ENCODE measurements at regions not wholly inside any gene's neighbourhood (a gene's known extent, or its start where the extent isn't known, plus 50 kb on each side); places are given as distances from the start of the nearest gene placed in this dataset.

- H3K27ac Mint-ChIP-seq (ENCODE audit: unreplicated experiment) = no peak overlapping the region
Observed at GRCh38 chr4:107392951-107393350, 327.1 kb downstream of the PAPSS1 start.

GRCh38 chr4:107392380-107392779 is 327.7 kb downstream of the PAPSS1 start:
- H3K27me3 Mint-ChIP-seq (ENCODE audit: unreplicated experiment) = no peaks in the 10 kb centered on the region
- no peak overlapping the region for H3K27ac Mint-ChIP-seq (ENCODE audit: unreplicated experiment)
- DNase-seq (ENCODE audit: low spot score) = no peak
- TF ChIP-seq CTCF (IDR thresholded peaks at IDR 0.05; ENCODE audit: unreplicated experiment) = no peak
- no peaks in the 10 kb centered on the region for H3K4me1 Mint-ChIP-seq (ENCODE audit: unreplicated experiment)
- H3K4me3 Mint-ChIP-seq (ENCODE audit: unreplicated experiment) = no peak overlapping the region
- H3K36me3 Mint-ChIP-seq (ENCODE audit: low read depth, unreplicated experiment) = no peaks in the 10 kb centered on the region
- H3K9me3 Mint-ChIP-seq (ENCODE audit: unreplicated experiment) = no peaks in the 10 kb centered on the region

More at GRCh38 chr4:107392951-107393350, 327.1 kb downstream of the PAPSS1 start:
- H3K4me3 Mint-ChIP-seq (ENCODE audit: unreplicated experiment) = no peak overlapping the region
- H3K9me3 Mint-ChIP-seq (ENCODE audit: unreplicated experiment) = no peaks in the 10 kb centered on the region
- no peaks in the 10 kb centered on the region for H3K36me3 Mint-ChIP-seq (ENCODE audit: low read depth, unreplicated experiment)
- H3K4me1 Mint-ChIP-seq (ENCODE audit: unreplicated experiment) = no peaks in the 10 kb centered on the region
- no peak for TF ChIP-seq CTCF (IDR thresholded peaks at IDR 0.05; ENCODE audit: unreplicated experiment)
- DNase-seq (ENCODE audit: low spot score) = no peak
- H3K27me3 Mint-ChIP-seq (ENCODE audit: unreplicated experiment) = no peaks in the 10 kb centered on the region

GRCh38 chr4:107391630-107392028 is 328.4 kb downstream of the PAPSS1 start:
- H3K4me3 Mint-ChIP-seq (ENCODE audit: unreplicated experiment) = no peak overlapping the region
- no peaks in the 10 kb centered on the region for H3K9me3 Mint-ChIP-seq (ENCODE audit: unreplicated experiment)
- no peak overlapping the region for H3K27ac Mint-ChIP-seq (ENCODE audit: unreplicated experiment)
- DNase-seq (ENCODE audit: low spot score) = no peak
- no peaks in the 10 kb centered on the region for H3K4me1 Mint-ChIP-seq (ENCODE audit: unreplicated experiment)
- H3K27me3 Mint-ChIP-seq (ENCODE audit: unreplicated experiment) = no peaks in the 10 kb centered on the region
- TF ChIP-seq CTCF (IDR thresholded peaks at IDR 0.05; ENCODE audit: unreplicated experiment) = no peak
- no peaks in the 10 kb centered on the region for H3K36me3 Mint-ChIP-seq (ENCODE audit: low read depth, unreplicated experiment)

GRCh38 chr4:107391009-107391629 is 328.9 kb downstream of the PAPSS1 start:
- no peak for DNase-seq (ENCODE audit: low spot score)
- Mint-ChIP-seq H3K36me3 (ENCODE audit: low read depth, unreplicated experiment) (no peaks in the 10 kb centered on the region), H3K4me1 (ENCODE audit: unreplicated experiment) (no peaks in the 10 kb centered on the region), H3K27ac (ENCODE audit: unreplicated experiment) (no peak overlapping the region), H3K27me3 (ENCODE audit: unreplicated experiment) (no peaks in the 10 kb centered on the region), H3K4me3 (ENCODE audit: unreplicated experiment) (no peak overlapping the region), H3K9me3 (ENCODE audit: unreplicated experiment) (no peaks in the 10 kb centered on the region)
- no peak for TF ChIP-seq CTCF (IDR thresholded peaks at IDR 0.05; ENCODE audit: unreplicated experiment)

GRCh38 chr4:107389965-107390364 is 330.1 kb downstream of the PAPSS1 start:
- no peak overlapping the region for H3K27ac Mint-ChIP-seq (ENCODE audit: unreplicated experiment)
- TF ChIP-seq CTCF (IDR thresholded peaks at IDR 0.05; ENCODE audit: unreplicated experiment) = no peak

More at GRCh38 chr4:107389965-107390364, 330.1 kb downstream of the PAPSS1 start:
- no peak for DNase-seq (ENCODE audit: low spot score)
- Mint-ChIP-seq H3K4me3 (ENCODE audit: unreplicated experiment) (no peak overlapping the region), H3K4me1 (ENCODE audit: unreplicated experiment) (no peaks in the 10 kb centered on the region), H3K27me3 (ENCODE audit: unreplicated experiment) (no peaks in the 10 kb centered on the region), H3K36me3 (ENCODE audit: low read depth, unreplicated experiment) (no peaks in the 10 kb centered on the region), H3K9me3 (ENCODE audit: unreplicated experiment) (no peaks in the 10 kb centered on the region)

Measured in endothelial cell (in vitro differentiated cells).